K562 (cell line): ENCODE measurements at regions not wholly inside any gene's neighbourhood (a gene's known extent, or its start where the extent isn't known, plus 50 kb on each side); places are given as distances from the start of the nearest gene placed in this dataset.
A peak's percentile ranks its signal among the peaks of the same experiment; 100 is the strongest.

ENCODE experiments used
- ATF1 ChIP-seq, 2 experiments: fragments of 450-650 bp in 1 of 2; IDR thresholded peaks; 2 replicates each; pipeline ENCODE4 v1.6.1; 2016; ENCODE audit warnings: missing compliant biosample characterization in 1 of 2, missing genetic modification characterization in 1 of 2
- NFIC ChIP-seq: fragments of 450-650 bp; IDR thresholded peaks from 2 replicates; pipeline ENCODE4 v1.6.1; 2017; ENCODE audit warnings: mild to moderate bottlenecking, inconsistent platforms
- NFIX ChIP-seq: fragments of 250-450 bp; sonication (Bioruptor Pico); IDR thresholded peaks from 2 replicates; pipeline ENCODE4 v1.4.0; 2020; ENCODE audit warnings: low read depth, mild to moderate bottlenecking, moderate library complexity
- NR4A1 ChIP-seq, 2 experiments: fragments of 250-450 bp in 1 of 2; fragments of 450-650 bp in 1 of 2; sonication (Bioruptor Pico) in 1 of 2; IDR thresholded peaks; 2 replicates each; pipeline versions ENCODE4 v1.4.0 to v1.6.1; 2016 to 2020; ENCODE audit warnings: mild to moderate bottlenecking in 2 of 2, missing compliant biosample characterization in 1 of 2, missing genetic modification characterization in 1 of 2, moderate library complexity in 1 of 2
- RBM34 ChIP-seq: fragments of 200-400 bp; formaldehyde crosslinking; IDR thresholded peaks from 2 replicates; pipeline ENCODE4 v1.6.1; 2018; ENCODE audit warnings: low read length, borderline replicate concordance; ENCODE audit not compliant: insufficient read depth
- SMAD1 ChIP-seq: fragments of 150-350 bp; IDR thresholded peaks from 2 replicates; pipeline ENCODE4 v1.6.1; 2014; ENCODE audit warnings: low read length, low read depth; ENCODE audit not compliant: partially characterized antibody
- SMARCA5 ChIP-seq: fragments of 450-650 bp; IDR thresholded peaks from 2 replicates; pipeline ENCODE4 v1.6.1; 2016
- TCFL5 ChIP-seq: fragments of 250-450 bp; sonication (Bioruptor Pico); conservative IDR thresholded peaks from 2 replicates; pipeline ENCODE4 v1.6.1; 2021; ENCODE audit warnings: mild to moderate bottlenecking, moderate library complexity, matching md5 sums
- XRCC4 ChIP-seq: IDR thresholded peaks from one replicate; pipeline ENCODE4 v1.6.1; 2011; ENCODE audit not compliant: insufficient read depth, insufficient read length; ENCODE audit errors: extremely low read depth
- ZNF239 ChIP-seq: fragments of 250-450 bp; sonication (Bioruptor Pico); IDR thresholded peaks from 2 replicates; pipeline ENCODE4 v1.4.0; 2020; ENCODE audit warnings: mild to moderate bottlenecking
- ZNF785 ChIP-seq: fragments of 250-450 bp; sonication (Bioruptor Pico); IDR thresholded peaks from 2 replicates; pipeline ENCODE4 v1.4.0; 2020; ENCODE audit warnings: mild to moderate bottlenecking
- TF ChIP-seq, protein P1 (sequence below): fragments of 450-650 bp; conservative IDR thresholded peaks from 2 replicates; pipeline ENCODE4 v1.6.1; 2016; ENCODE audit warnings: missing genetic modification characterization, low read depth, mild to moderate bottlenecking, control low read depth, missing compliant biosample characterization

DNA sequence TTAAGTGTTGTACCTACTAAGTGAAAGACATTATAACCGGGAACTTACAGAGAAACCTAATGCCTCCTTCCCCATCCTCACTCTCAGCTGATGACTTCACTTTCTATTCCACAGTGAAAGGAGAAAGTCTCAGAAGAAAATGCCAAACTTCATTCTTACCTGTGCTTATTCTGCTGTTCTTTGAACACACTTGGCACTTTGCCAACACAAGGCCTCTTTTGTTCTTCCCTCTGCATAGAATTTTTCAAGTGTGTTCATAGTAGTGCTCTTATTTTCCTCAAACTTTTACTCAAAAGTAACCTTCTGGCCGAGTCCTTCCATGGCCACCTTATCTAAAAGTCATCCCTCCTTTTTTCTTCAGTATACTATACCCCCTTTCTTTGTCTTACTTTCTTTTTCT, 59.4 kb upstream of the ETV1 start (continued):
- TF ChIP-seq ZNF239, result no peak
- TF ChIP-seq ZNF785 (CRISPR knock-in tag), result no peak
- TF ChIP-seq, protein P1, sequence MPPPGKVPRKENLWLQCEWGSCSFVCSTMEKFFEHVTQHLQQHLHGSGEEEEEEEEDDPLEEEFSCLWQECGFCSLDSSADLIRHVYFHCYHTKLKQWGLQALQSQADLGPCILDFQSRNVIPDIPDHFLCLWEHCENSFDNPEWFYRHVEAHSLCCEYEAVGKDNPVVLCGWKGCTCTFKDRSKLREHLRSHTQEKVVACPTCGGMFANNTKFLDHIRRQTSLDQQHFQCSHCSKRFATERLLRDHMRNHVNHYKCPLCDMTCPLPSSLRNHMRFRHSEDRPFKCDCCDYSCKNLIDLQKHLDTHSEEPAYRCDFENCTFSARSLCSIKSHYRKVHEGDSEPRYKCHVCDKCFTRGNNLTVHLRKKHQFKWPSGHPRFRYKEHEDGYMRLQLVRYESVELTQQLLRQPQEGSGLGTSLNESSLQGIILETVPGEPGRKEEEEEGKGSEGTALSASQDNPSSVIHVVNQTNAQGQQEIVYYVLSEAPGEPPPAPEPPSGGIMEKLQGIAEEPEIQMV (tag), result no peak
- TF ChIP-seq RBM34, result no peak
- TF ChIP-seq NFIX (CRISPR knock-in tag), result peak; percentile 99
- TF ChIP-seq SMARCA5, result no peak
- TF ChIP-seq ATF1 (CRISPR knock-in tag; IDR thresholded peaks at IDR 0.05), result no peak
- TF ChIP-seq ATF1 (tag; IDR thresholded peaks at IDR 0.05), result no peak
- TF ChIP-seq TCFL5 (CRISPR knock-in tag), result no peak
- TF ChIP-seq SMAD1, result peak; percentile 71
- TF ChIP-seq NFIC, result peak; percentile 99
- TF ChIP-seq NR4A1 (CRISPR knock-in tag; IDR thresholded peaks at IDR 0.05), result no peak
- TF ChIP-seq NR4A1 (tag; IDR thresholded peaks at IDR 0.05), result no peak
- no peak for TF ChIP-seq XRCC4
